Left forelimb (tissue), 1 donor: ENCODE measurements at regions not wholly inside any gene's neighbourhood (a gene's known extent, or its start where the extent isn't known, plus 50 kb on each side); places are given as distances from the start of the nearest gene placed in this dataset.

Experiments
- DNase-seq: peaks from one replicate; pipeline ENCODE4 v3.0.0-alpha.2; 2018; ENCODE audit warnings: low spot score

GRCh38 chr2:221283896-221284545 is 288.1 kb downstream of the EPHA4 start:
- no peak for DNase-seq

- no peak for DNase-seq
These were observed 287.0 kb downstream of the EPHA4 start for GRCh38 chr2:221285148-221285547.

GRCh38 chr2:221286406-221286805 is 285.7 kb downstream of the EPHA4 start:
- no peak for DNase-seq

GRCh38 chr2:221289389-221289788 is 282.7 kb downstream of the EPHA4 start:
- DNase-seq, result no peak

- DNase-seq, result no peak
These were observed 282.3 kb downstream of the EPHA4 start for GRCh38 chr2:221289846-221290245.

GRCh38 chr2:221293949-221294742 is 278.0 kb downstream of the EPHA4 start:
- DNase-seq, result no peak

GRCh38 chr2:221304916-221305315 is 267.2 kb downstream of the EPHA4 start:
- DNase-seq, result no peak

GRCh38 chr2:221308507-221309066 is 263.5 kb downstream of the EPHA4 start:
- no peak for DNase-seq

- no peak for DNase-seq
These were observed 262.1 kb downstream of the EPHA4 start for GRCh38 chr2:221309892-221310583.

GRCh38 chr2:221310730-221311129 is 261.4 kb downstream of the EPHA4 start:
- DNase-seq, result no peak

- no peak for DNase-seq
These were observed 259.5 kb downstream of the EPHA4 start for GRCh38 chr2:221312634-221313033.

GRCh38 chr2:221314786-221315185 is 257.3 kb downstream of the EPHA4 start:
- DNase-seq, result no peak

- no peak for DNase-seq
These were observed 253.6 kb downstream of the EPHA4 start for GRCh38 chr2:221318376-221319130.

GRCh38 chr2:221322741-221323140 is 249.4 kb downstream of the EPHA4 start:
- DNase-seq, result no peak

GRCh38 chr2:221323513-221323912 is 248.6 kb downstream of the EPHA4 start:
- DNase-seq, result no peak

- no peak for DNase-seq
These were observed 241.7 kb downstream of the EPHA4 start for GRCh38 chr2:221330436-221330835.

GRCh38 chr2:221334481-221335218 is 237.5 kb downstream of the EPHA4 start:
- DNase-seq, result no peak

GRCh38 chr2:221335219-221335752 is 236.8 kb downstream of the EPHA4 start:
- no peak for DNase-seq

GRCh38 chr2:221336967-221337366 is 235.1 kb downstream of the EPHA4 start:
- DNase-seq, result no peak

- DNase-seq, result no peak
These were observed 234.0 kb downstream of the EPHA4 start for GRCh38 chr2:221337957-221338685.
